ENCODE measurements at regions not wholly inside any gene's neighbourhood (a gene's known extent, or its start where the extent isn't known, plus 50 kb on each side); places are given as distances from the start of the nearest gene placed in this dataset.
"Not testable (repeated sequence)": the region's sequence is repeated elsewhere in the genome, so short reads cannot be mapped to it uniquely, and the experiment has no call there.

DNA sequence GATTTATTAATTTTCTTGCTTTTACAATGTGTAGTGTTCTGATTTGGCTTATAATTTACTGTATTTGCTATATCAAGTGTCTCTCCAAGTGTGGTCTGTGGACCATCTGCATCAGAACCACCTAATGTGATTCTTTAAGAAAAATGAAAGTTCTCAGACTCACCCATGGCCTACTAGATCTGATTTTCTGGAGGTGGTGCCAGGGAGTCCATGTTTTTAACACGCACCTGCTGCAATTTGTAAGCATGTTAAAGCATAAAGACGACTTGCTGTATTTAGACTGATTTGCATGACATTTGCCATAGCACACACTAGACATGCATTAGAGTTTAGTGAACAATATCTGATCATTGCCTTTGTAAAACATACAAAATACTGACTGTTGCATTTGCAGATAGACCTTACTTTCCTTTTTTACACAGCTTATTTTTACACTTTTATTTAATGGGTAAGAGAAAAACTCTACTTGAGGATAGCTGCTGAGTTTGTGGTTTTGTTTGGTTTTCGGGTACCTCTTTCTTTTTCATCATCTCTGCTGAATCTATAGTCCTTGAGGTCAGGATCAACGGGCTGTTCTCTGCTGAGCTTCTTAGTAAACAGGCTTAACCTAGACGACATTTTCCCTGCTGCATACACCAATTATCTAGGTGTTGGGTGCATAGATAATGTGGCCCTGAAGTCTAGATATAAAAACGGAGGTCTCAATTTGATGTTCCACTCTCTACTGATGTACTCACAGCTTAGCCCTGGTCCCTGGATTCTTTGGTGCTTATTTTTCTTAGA lies 138.0 kb upstream of the ZNF366 start:
- no peaks in the 10 kb centered on the region for H3K36me3 ChIP-seq (replicated peaks)
- H3K27me3 ChIP-seq (replicated peaks), result no peaks in the 10 kb centered on the region
- no peak for DNase-seq
- TF ChIP-seq, protein P1, sequence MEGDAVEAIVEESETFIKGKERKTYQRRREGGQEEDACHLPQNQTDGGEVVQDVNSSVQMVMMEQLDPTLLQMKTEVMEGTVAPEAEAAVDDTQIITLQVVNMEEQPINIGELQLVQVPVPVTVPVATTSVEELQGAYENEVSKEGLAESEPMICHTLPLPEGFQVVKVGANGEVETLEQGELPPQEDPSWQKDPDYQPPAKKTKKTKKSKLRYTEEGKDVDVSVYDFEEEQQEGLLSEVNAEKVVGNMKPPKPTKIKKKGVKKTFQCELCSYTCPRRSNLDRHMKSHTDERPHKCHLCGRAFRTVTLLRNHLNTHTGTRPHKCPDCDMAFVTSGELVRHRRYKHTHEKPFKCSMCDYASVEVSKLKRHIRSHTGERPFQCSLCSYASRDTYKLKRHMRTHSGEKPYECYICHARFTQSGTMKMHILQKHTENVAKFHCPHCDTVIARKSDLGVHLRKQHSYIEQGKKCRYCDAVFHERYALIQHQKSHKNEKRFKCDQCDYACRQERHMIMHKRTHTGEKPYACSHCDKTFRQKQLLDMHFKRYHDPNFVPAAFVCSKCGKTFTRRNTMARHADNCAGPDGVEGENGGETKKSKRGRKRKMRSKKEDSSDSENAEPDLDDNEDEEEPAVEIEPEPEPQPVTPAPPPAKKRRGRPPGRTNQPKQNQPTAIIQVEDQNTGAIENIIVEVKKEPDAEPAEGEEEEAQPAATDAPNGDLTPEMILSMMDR (IDR thresholded peaks at IDR 0.05; ENCODE audit: low read depth, low read length, missing control alignments), result no peak
- in situ Hi-C loops (cut with HindIII; ENCODE audit: low pct_ligation_motif_present, low sequenced_read_pairs), result no loop called here
- H3K4me3 ChIP-seq (ENCODE audit: low read depth, low read length), result no peak overlapping the region
- H3K27ac ChIP-seq, result no peak overlapping the region

DNA sequence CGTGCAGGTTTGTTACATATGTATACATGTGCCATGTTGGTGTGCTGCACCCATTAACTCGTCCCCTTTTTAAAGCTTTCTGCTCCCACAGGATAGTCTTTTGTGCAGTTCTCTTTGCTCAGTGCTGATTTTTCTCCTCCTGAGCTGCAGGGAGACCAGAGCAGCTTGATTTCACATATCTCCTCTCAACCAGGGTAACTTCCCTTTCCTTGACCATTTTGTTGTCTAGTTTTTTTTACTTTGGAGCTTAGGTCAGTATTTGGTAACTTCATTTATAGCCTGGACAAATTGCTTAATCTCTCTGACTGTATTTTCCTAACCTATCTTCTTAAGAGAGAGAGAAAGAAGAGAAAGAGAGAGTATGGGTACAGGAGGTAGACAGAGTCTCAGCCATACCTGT lies 137.1 kb upstream of the ZNF366 start:
- H3K36me3 ChIP-seq (replicated peaks), result no peaks in the 10 kb centered on the region
- H3K27me3 ChIP-seq (replicated peaks), result no peaks in the 10 kb centered on the region
- TF ChIP-seq, protein P1 (IDR thresholded peaks at IDR 0.05; ENCODE audit: low read depth, low read length, missing control alignments), result no peak
- in situ Hi-C loops (cut with HindIII; ENCODE audit: low pct_ligation_motif_present, low sequenced_read_pairs), result no loop called here
- no peak overlapping the region for H3K4me3 ChIP-seq (ENCODE audit: low read depth, low read length)
- DNase-seq, result no peak
- no peak overlapping the region for H3K27ac ChIP-seq

DNA sequence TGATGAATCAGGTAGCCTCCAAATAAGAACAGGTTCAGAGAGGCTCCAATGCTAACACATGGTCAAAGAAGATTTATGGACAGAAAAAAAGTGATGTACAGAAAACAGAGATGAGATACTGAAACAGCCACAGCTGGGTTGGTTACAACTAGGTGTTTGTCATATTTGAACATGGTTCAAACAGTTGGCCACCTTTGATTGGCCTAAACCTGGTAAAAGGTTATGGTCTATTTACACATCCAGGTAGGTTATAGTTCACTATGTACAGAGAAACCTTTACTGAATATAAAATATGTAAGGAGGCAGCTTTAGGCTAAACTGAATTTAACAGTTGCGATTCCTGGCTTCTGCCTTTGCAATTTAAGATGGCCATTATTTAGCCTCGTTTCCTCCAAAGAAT lies 134.0 kb upstream of the ZNF366 start:
- H3K4me3 ChIP-seq (ENCODE audit: low read depth, low read length), result no peak overlapping the region
- TF ChIP-seq, protein P1 (IDR thresholded peaks at IDR 0.05; ENCODE audit: low read depth, low read length, missing control alignments), result no peak
- in situ Hi-C loops (cut with HindIII; ENCODE audit: low pct_ligation_motif_present, low sequenced_read_pairs), result no loop called here
- DNase-seq, result no peak
- no peak overlapping the region for H3K27ac ChIP-seq
- no peaks in the 10 kb centered on the region for H3K36me3 ChIP-seq (replicated peaks)
- no peaks in the 10 kb centered on the region for H3K27me3 ChIP-seq (replicated peaks)

DNA sequence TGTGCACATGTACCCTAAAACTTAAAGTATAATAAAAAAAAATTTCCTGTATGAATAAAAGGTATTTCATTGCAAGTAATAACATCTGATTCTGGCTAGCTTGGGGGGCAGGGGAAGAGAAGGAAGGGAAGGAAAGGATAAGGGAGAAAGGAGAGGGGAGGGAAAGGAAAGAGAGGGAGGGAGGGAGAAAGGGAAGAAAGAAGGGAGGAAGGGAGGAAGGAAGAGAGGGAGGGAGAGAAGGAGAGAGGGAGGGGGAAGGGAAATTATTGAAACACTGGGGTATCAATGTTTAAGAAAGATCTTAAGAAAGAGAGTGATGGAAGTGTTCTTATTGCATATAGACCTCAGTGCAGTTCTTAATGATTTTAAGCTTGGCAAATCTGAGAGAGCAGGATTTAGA lies 129.8 kb upstream of the ZNF366 start:
- Histone ChIP-seq H3K36me3 (replicated peaks) (no peaks in the 10 kb centered on the region), H3K4me3 (ENCODE audit: low read depth, low read length) (no peak overlapping the region), H3K27me3 (replicated peaks) (no peaks in the 10 kb centered on the region), H3K27ac (no peak overlapping the region)
- in situ Hi-C loops (cut with HindIII; ENCODE audit: low pct_ligation_motif_present, low sequenced_read_pairs), result no loop called here
- TF ChIP-seq, protein P1 (IDR thresholded peaks at IDR 0.05; ENCODE audit: low read depth, low read length, missing control alignments), result no peak
- DNase-seq, result no peak

DNA sequence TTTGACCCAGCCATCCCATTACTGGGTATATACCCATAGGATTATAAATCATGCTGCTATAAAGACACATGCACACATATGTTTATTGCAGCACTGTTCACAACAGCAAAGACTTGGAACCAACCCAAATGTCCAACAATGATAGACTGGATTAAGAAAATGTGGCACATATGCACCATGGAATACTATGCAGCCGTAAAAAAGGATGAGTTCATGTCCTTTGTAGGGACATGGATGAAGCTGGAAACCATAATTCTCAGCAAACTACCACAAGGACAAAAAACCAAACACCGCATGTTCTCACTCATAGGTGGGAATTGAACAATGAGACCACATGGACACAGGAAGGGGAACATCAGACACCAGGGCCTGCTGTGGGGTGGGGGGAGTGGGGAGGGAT lies 129.4 kb upstream of the ZNF366 start:
- H3K27me3 ChIP-seq (replicated peaks); H3K27ac ChIP-seq; H3K4me3 ChIP-seq (ENCODE audit: low read depth, low read length); H3K36me3 ChIP-seq (replicated peaks); in situ Hi-C loops (cut with HindIII; ENCODE audit: low pct_ligation_motif_present, low sequenced_read_pairs); DNase-seq: not testable (repeated sequence)

DNA sequence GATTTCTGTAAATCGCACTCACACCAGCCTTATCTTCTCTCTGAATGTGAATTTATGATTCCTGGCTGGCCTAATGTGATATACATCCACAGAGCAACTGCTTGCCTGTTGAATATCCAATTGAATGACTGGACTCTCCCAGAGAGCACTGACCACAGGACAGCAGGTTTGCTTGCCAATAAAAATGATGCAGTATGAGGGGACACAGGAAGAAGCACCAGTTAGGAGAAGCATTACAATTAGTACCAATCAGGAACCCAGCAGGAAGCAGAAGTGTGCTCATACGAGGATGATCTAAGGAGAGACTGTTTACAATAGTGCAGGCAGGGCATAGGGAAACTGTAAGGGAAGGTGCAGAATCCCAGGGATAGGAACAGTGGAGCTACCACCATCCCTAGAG lies 127.2 kb upstream of the ZNF366 start:
- Histone ChIP-seq H3K36me3 (replicated peaks) (no peaks in the 10 kb centered on the region), H3K4me3 (ENCODE audit: low read depth, low read length) (no peak overlapping the region), H3K27ac (no peak overlapping the region), H3K27me3 (replicated peaks) (no peaks in the 10 kb centered on the region)
- in situ Hi-C loops (cut with HindIII; ENCODE audit: low pct_ligation_motif_present, low sequenced_read_pairs), result no loop called here
- DNase-seq, result no peak
- TF ChIP-seq, protein P1 (IDR thresholded peaks at IDR 0.05; ENCODE audit: low read depth, low read length, missing control alignments), result no peak

All from brain microvascular endothelial cell (primary cell).